ENCODE measurements at regions not wholly inside any gene's neighbourhood (a gene's known extent, or its start where the extent isn't known, plus 50 kb on each side); places are given as distances from the start of the nearest gene placed in this dataset.

DNA sequence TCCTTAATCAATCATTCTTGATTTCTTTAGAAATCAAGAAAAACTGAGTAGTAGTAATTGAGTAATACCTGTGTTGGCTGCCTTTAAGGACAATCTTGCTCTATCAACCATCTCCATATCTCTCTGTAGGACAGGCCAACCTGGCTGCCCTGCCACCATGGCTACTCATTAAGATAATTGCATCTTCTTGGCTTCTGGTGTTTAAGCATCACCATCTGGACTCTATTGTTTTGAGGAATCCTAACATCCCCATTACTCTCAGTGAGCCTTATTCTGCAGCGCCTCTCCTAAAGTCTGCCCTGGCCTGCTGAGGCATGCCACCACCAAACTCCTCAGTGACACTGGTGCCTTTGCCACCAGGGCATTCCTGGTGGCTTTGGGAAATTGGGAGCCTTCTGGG is 442.6 kb upstream of the ZNF507 start:
- WGBS: 90% methylated on average over 1 of the region's 1 CpG
- Histone ChIP-seq H3K27me3 (ENCODE audit: control insufficient read depth in 4 of 4, insufficient read depth in 4 of 4, low read length in 3 of 4) (no peaks in the 10 kb centered on the region), H3K4me1 (ENCODE audit: control insufficient read depth in 4 of 4, insufficient read depth in 4 of 4, low read length in 3 of 4) (no peaks in the 10 kb centered on the region), H3K27ac (ENCODE audit: low read depth in 1 of 2, low read length in 2 of 2) (no peak overlapping the region), H3K9me3 (ENCODE audit: control insufficient read depth in 4 of 4, low read length in 3 of 4) (peaks cover 0 to 3% (median 0%) of the 10 kb centered on the region in 4 donors), H3K9ac (ENCODE audit: low read depth in 1 of 2, low read length in 2 of 2) (no peak overlapping the region), H3K36me3 (ENCODE audit: control insufficient read depth in 4 of 4, insufficient read depth in 3 of 4, low read depth in 1 of 4, low read length in 3 of 4) (no peaks in the 10 kb centered on the region), H3K4me3 (ENCODE audit: low read depth in 1 of 3, low read length in 3 of 3) (no peak overlapping the region)
- no peak for TF ChIP-seq EGR1 (IDR thresholded peaks at IDR 0.05; ENCODE audit: low read depth in 2 of 2)
- no peak for TF ChIP-seq RXRA (IDR thresholded peaks at IDR 0.05)
- no peak for TF ChIP-seq RAD21 (IDR thresholded peaks at IDR 0.05)
- TF ChIP-seq HNF4G (IDR thresholded peaks at IDR 0.05): no peak
- no peak for TF ChIP-seq YY1 (IDR thresholded peaks at IDR 0.05)
- no peak for TF ChIP-seq TAF1 (conservative IDR thresholded peaks at IDR 0.05)
- no peak for TF ChIP-seq SP1 (IDR thresholded peaks at IDR 0.05)
- TF ChIP-seq JUND (IDR thresholded peaks at IDR 0.05): no peak
- no peak for TF ChIP-seq FOXA2 (IDR thresholded peaks at IDR 0.05)
- TF ChIP-seq ATF3 (IDR thresholded peaks at IDR 0.05): no peak
- TF ChIP-seq, protein P1, sequence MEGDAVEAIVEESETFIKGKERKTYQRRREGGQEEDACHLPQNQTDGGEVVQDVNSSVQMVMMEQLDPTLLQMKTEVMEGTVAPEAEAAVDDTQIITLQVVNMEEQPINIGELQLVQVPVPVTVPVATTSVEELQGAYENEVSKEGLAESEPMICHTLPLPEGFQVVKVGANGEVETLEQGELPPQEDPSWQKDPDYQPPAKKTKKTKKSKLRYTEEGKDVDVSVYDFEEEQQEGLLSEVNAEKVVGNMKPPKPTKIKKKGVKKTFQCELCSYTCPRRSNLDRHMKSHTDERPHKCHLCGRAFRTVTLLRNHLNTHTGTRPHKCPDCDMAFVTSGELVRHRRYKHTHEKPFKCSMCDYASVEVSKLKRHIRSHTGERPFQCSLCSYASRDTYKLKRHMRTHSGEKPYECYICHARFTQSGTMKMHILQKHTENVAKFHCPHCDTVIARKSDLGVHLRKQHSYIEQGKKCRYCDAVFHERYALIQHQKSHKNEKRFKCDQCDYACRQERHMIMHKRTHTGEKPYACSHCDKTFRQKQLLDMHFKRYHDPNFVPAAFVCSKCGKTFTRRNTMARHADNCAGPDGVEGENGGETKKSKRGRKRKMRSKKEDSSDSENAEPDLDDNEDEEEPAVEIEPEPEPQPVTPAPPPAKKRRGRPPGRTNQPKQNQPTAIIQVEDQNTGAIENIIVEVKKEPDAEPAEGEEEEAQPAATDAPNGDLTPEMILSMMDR (IDR thresholded peaks at IDR 0.05; ENCODE audit: low read depth, low read length, missing input control): no peak
- TF ChIP-seq GABPA (IDR thresholded peaks at IDR 0.05 in 1 of 2, conservative IDR thresholded peaks at IDR 0.05 in 1 of 2): no peak
- TF ChIP-seq HNF4A (conservative IDR thresholded peaks at IDR 0.05): no peak
- TF ChIP-seq, protein P2, sequence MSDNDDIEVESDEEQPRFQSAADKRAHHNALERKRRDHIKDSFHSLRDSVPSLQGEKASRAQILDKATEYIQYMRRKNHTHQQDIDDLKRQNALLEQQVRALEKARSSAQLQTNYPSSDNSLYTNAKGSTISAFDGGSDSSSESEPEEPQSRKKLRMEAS (IDR thresholded peaks at IDR 0.05): no peak
- no peak for TF ChIP-seq NR2F2 (IDR thresholded peaks at IDR 0.05)
- no peak for TF ChIP-seq FOXA1 (IDR thresholded peaks at IDR 0.05)
- no peak for TF ChIP-seq REST (IDR thresholded peaks at IDR 0.05)
- no peak for TF ChIP-seq ZBTB33 (IDR thresholded peaks at IDR 0.05)
- DNase-seq (ENCODE audit: low spot score): no peak
